GM10266 (cell line): ENCODE measurements at regions not wholly inside any gene's neighbourhood (a gene's known extent, or its start where the extent isn't known, plus 50 kb on each side); places are given as distances from the start of the nearest gene placed in this dataset.

Experiments used
- DNase-seq: peaks from one replicate; pipeline ENCODE4 v3.0.0; 2012; ENCODE audit errors: extremely low spot score
- TF ChIP-seq, protein P1 (sequence below): IDR thresholded peaks from 2 replicates; pipeline ENCODE4 v1.5.1; 2012; ENCODE audit warnings: mild to moderate bottlenecking, low read depth; ENCODE audit not compliant: control insufficient read depth, insufficient read depth; ENCODE audit errors: missing control alignments

DNA sequence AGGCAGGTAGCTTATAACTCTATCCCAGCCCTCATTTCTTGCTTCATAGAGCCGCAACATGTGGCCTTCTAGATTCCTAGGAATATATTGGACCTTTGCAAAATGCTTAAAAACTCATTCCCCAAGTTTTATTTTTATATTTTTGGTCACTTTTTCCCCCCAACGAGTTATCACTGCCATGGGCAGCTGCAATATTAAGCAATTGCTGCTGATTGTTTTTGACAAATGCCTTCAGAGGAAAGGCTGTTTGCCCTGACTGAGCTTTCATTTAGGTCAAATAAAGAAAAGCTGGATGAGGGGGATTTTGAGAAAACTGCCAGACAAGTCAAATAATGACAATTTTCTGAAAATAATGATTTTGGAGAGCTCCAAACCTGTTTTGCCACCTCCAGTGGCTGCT lies 976.9 kb upstream of the MBL2 start:
- TF ChIP-seq, protein P1, sequence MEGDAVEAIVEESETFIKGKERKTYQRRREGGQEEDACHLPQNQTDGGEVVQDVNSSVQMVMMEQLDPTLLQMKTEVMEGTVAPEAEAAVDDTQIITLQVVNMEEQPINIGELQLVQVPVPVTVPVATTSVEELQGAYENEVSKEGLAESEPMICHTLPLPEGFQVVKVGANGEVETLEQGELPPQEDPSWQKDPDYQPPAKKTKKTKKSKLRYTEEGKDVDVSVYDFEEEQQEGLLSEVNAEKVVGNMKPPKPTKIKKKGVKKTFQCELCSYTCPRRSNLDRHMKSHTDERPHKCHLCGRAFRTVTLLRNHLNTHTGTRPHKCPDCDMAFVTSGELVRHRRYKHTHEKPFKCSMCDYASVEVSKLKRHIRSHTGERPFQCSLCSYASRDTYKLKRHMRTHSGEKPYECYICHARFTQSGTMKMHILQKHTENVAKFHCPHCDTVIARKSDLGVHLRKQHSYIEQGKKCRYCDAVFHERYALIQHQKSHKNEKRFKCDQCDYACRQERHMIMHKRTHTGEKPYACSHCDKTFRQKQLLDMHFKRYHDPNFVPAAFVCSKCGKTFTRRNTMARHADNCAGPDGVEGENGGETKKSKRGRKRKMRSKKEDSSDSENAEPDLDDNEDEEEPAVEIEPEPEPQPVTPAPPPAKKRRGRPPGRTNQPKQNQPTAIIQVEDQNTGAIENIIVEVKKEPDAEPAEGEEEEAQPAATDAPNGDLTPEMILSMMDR = no peak
- no peak for DNase-seq

DNA sequence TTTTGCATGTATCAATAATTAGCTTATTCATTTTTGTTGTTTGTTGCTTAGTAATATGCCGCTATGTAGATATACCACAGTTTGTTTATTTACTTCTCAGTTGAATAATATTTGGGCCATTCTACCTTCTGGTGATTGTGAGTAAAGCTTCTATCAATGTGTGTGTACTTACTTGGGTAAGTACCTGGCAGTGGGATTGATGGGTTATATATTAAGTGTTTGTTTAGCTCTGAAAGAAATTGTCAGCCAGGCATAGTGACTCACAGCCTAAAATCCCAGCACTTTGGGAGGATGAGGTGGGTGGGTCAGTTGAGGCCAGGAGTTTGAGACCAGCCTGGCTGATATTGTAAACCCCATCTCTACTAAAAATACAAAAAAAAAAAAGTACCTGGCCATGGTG lies 975.7 kb upstream of the MBL2 start:
- no peak for DNase-seq
- TF ChIP-seq, protein P1 = no peak

- TF ChIP-seq, protein P1 = no peak
- DNase-seq = no peak
Measured at GRCh38 chr10:53744746-53745145, 972.2 kb upstream of the MBL2 start.

- DNase-seq = no peak
- TF ChIP-seq, protein P1 = no peak
Measured at GRCh38 chr10:53744176-53744575, 971.6 kb upstream of the MBL2 start.

- TF ChIP-seq, protein P1 = no peak
- no peak for DNase-seq
Measured at GRCh38 chr10:53737132-53737531, 964.5 kb upstream of the MBL2 start.

- TF ChIP-seq, protein P1 = no peak
Measured at GRCh38 chr10:53726921-53727320, 954.3 kb upstream of the MBL2 start.

DNA sequence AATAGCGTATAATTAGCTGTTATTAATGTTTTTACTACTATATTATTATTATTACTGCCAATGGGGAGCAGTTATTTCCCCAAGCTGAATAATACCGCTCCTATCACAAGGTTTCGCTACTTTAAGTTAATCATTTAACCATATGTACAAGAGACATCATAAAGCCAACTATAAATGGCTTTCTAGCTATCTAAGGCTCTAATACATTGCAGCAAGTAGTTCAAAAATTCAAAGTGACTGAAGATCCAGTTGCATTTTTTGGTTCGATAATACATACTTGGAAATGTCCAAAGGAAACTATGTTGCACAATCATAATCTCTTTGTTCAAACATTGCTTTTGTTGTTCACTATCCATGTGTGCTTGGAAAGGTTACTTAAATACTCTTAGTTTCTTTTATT lies 952.0 kb upstream of the MBL2 start:
- no peak for DNase-seq
- TF ChIP-seq, protein P1 = no peak

More at GRCh38 chr10:53726921-53727320, 954.3 kb upstream of the MBL2 start:
- no peak for DNase-seq
